ENCODE measurements at regions not wholly inside any gene's neighbourhood (a gene's known extent, or its start where the extent isn't known, plus 50 kb on each side); places are given as distances from the start of the nearest gene placed in this dataset.

GRCh38 chr16:65301029-65301428 is 179.2 kb upstream of the CDH11 start:
- TF ChIP-seq EP300 (IDR thresholded peaks at IDR 0.05) (no peak), CTCF (IDR thresholded peaks at IDR 0.05) (no peak), POLR2A (IDR thresholded peaks at IDR 0.05) (no peak), POLR2AphosphoS5 (IDR thresholded peaks at IDR 0.05) (no peak)
- 93% methylated on average over 1 of the region's 1 CpG for WGBS
- Histone ChIP-seq H3K36me3 (no peaks in the 10 kb centered on the region), H3K9me3 (no peaks in the 10 kb centered on the region), H3K27me3 (no peaks in the 10 kb centered on the region), H3K27ac (no peak overlapping the region), H3K4me3 (no peak overlapping the region), H3K4me1 (peaks cover 5% of the 10 kb centered on the region)
- no peak for DNase-seq (ENCODE audit: low spot score in 2 of 2)

GRCh38 chr16:65297453-65297852 is 175.6 kb upstream of the CDH11 start:
- no peaks in the 10 kb centered on the region for H3K36me3 ChIP-seq
- H3K4me1 ChIP-seq: peaks cover 5% of the 10 kb centered on the region
- TF ChIP-seq POLR2A (IDR thresholded peaks at IDR 0.05) (no peak), POLR2AphosphoS5 (IDR thresholded peaks at IDR 0.05) (no peak), CTCF (IDR thresholded peaks at IDR 0.05) (no peak), EP300 (IDR thresholded peaks at IDR 0.05) (no peak)
- no peak overlapping the region for H3K4me3 ChIP-seq
- no peaks in the 10 kb centered on the region for H3K27me3 ChIP-seq
- no peaks in the 10 kb centered on the region for H3K9me3 ChIP-seq
- peak overlapping the region; percentile 62 for H3K27ac ChIP-seq
- DNase-seq (ENCODE audit: low spot score in 2 of 2): no peak

GRCh38 chr16:65295527-65295926 is 173.7 kb upstream of the CDH11 start:
- 97% methylated on average over 6 of the region's 6 CpGs for WGBS
- TF ChIP-seq POLR2A (IDR thresholded peaks at IDR 0.05) (no peak), CTCF (IDR thresholded peaks at IDR 0.05) (no peak)
- DNase-seq (ENCODE audit: low spot score in 2 of 2): no peak
- Histone ChIP-seq H3K27ac (no peak overlapping the region), H3K27me3 (no peaks in the 10 kb centered on the region), H3K36me3 (no peaks in the 10 kb centered on the region), H3K4me3 (no peak overlapping the region), H3K4me1 (peaks cover 5% of the 10 kb centered on the region), H3K9me3 (no peaks in the 10 kb centered on the region)

GRCh38 chr16:65294708-65295107 is 172.8 kb upstream of the CDH11 start:
- H3K9me3 ChIP-seq: no peaks in the 10 kb centered on the region
- WGBS: 86% methylated on average over 2 of the region's 2 CpGs
- H3K4me1 ChIP-seq: peaks cover 5% of the 10 kb centered on the region

GRCh38 chr16:65294165-65294564 is 172.3 kb upstream of the CDH11 start:
- no peaks in the 10 kb centered on the region for H3K27me3 ChIP-seq
- TF ChIP-seq CTCF (IDR thresholded peaks at IDR 0.05) (no peak), POLR2A (IDR thresholded peaks at IDR 0.05) (no peak), EP300 (IDR thresholded peaks at IDR 0.05) (no peak), POLR2AphosphoS5 (IDR thresholded peaks at IDR 0.05) (no peak)
- no peak for DNase-seq (ENCODE audit: low spot score in 2 of 2)
- H3K4me1 ChIP-seq: peaks cover 5% of the 10 kb centered on the region
- whole genome bisulfite sequencing: 83% methylated on average over 3 of the region's 3 CpGs
- no peak overlapping the region for H3K4me3 ChIP-seq
- no peaks in the 10 kb centered on the region for H3K9me3 ChIP-seq
- H3K36me3 ChIP-seq: no peaks in the 10 kb centered on the region
- no peak overlapping the region for H3K27ac ChIP-seq

More at GRCh38 chr16:65294708-65295107, 172.8 kb upstream of the CDH11 start:
- H3K27ac ChIP-seq: no peak overlapping the region
- H3K4me3 ChIP-seq: no peak overlapping the region
- TF ChIP-seq CTCF (IDR thresholded peaks at IDR 0.05): no peak
- TF ChIP-seq POLR2A (IDR thresholded peaks at IDR 0.05): no peak
- no peak for TF ChIP-seq EP300 (IDR thresholded peaks at IDR 0.05)
- TF ChIP-seq POLR2AphosphoS5 (IDR thresholded peaks at IDR 0.05): no peak
- H3K27me3 ChIP-seq: no peaks in the 10 kb centered on the region
- H3K36me3 ChIP-seq: no peaks in the 10 kb centered on the region
- no peak for DNase-seq (ENCODE audit: low spot score in 2 of 2)

Data from suprapubic skin (tissue), 4 donors.